OCI-LY1 (cell line): ENCODE measurements at regions not wholly inside any gene's neighbourhood (a gene's known extent, or its start where the extent isn't known, plus 50 kb on each side); places are given as distances from the start of the nearest gene placed in this dataset.

Experiments used
- CTCF ChIP-seq: fragments of 200-600 bp; sonication (generic), shearing (Covaris generic); IDR thresholded peaks from 2 replicates; pipeline ENCODE4 v1.5.1; 2017; ENCODE audit warnings: mild to moderate bottlenecking, antibody characterized with exemption, low read length, moderate library complexity, mixed read lengths
- EZH2 ChIP-seq: fragments of 200-600 bp; sonication (generic), shearing (Covaris generic); IDR thresholded peaks from 2 replicates; pipeline ENCODE4 v1.8.0; 2017; ENCODE audit warnings: borderline replicate concordance, mixed run types, mild to moderate bottlenecking, antibody characterized with exemption, low read length, moderate library complexity, mixed read lengths

GRCh38 chr5:32865475-32865874, 154.4 kb downstream of the NPR3 start:
- TF ChIP-seq CTCF (no peak), EZH2 (no peak)
